Heart left ventricle (tissue), 13 donors: ENCODE measurements at regions not wholly inside any gene's neighbourhood (a gene's known extent, or its start where the extent isn't known, plus 50 kb on each side); places are given as distances from the start of the nearest gene placed in this dataset.

ENCODE experiments used
- CTCF ChIP-seq, 12 donors: fragments of 200-600 bp; sonication (generic) in 4 of 12; IDR thresholded peaks; one replicate each; pipeline versions ENCODE4 v1.5.0 to v1.8.0; 2018 to 2022; ENCODE audit warnings: antibody characterized with exemption in 12 of 12, mild to moderate bottlenecking in 5 of 12
- POLR2A ChIP-seq, 2 donors: fragments of 450-650 bp; IDR thresholded peaks; one replicate each; pipeline ENCODE4 v1.6.1; 2017; ENCODE audit warnings: antibody characterized with exemption in 2 of 2, mild to moderate bottlenecking in 2 of 2, moderate library complexity in 2 of 2
- donor health status: ischemic (EF 13 %, LVEDD 7.1; RV severe dilation, severe dysfunction).
- donor health status: DM: no; HTN: yes; CAD: no.
- donor health status: DM: no; HTN: no; CAD: no.
- donor health status: ischemic (EF 25% LVEDD 6.9; RV normal size, moderate dysfunction).
- donor health status: ischemic (EF 25% LVEDD 5.7; RV mildly dilated, moderate dysfunction).
- donor health status: ischemic (EF 35%, LVEDD 5.7; RV mildly dilated, moderate dysfunction).
- donor health status: nonischemic (EF 11% LVEDD 7.7; RV severe dilation, severe dysfunction).
- donor health status: DM: yes; HTN: yes; CAD: no.
- donor health status: PGD.
- donor health status: ischemic (EF 29% LVEDD 5.4; RV normal size, mild dysfunction).
- donor health status: nonischemic (EF 23%, LVEDD 6.1; RV moderate dilation, normal function).

- TF ChIP-seq CTCF (IDR thresholded peaks at IDR 0.05) (no peak), POLR2A (IDR thresholded peaks at IDR 0.05) (no peak)
Observed at GRCh38 chr6:147755999-147756398, 247.5 kb downstream of the SAMD5 start.
